Right hindlimb (tissue), 1 donor: ENCODE measurements at regions not wholly inside any gene's neighbourhood (a gene's known extent, or its start where the extent isn't known, plus 50 kb on each side); places are given as distances from the start of the nearest gene placed in this dataset.

Experiments
- DNase-seq: peaks from one replicate; pipeline ENCODE4 v3.0.0-alpha.2; 2018

DNA sequence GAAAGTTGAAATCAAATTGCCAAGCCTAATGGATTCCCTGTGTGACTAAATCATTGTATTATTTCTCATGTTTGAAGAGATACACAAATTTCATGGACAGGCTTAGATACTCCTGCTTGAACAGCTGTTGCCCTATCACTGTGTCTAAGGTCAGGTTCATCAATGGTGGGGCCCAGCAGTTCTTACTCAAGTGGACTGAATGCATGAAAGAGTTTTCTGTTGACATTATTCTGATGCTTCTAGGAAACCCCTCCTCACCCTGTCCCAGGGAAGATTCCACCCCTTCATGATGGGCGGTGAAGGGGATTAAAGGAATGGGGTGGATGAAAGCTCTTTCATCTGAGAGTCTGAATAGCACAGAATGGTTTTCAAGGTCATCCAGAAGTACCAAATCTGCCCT lies 148.8 kb downstream of the INO80D start:
- no peak for DNase-seq

DNA sequence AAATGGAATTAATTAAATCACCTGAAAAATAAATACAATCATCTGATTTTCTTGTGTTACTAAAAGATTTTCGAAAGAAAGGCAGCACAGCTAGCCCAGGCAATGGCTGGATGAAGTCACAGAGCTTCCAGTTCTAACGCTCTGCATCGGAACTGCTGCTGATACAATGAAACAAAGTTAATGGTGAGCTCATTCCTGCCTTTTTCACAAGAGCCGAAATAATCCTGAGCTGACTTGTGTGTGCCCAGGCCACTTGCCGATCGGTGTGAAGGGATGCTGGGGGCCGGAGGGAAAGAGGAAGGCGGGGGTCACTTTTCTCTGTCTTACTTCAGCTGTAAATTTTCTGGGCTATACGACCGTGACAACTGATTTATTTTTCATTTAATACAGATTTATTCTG lies 149.5 kb downstream of the INO80D start:
- no peak for DNase-seq

DNA sequence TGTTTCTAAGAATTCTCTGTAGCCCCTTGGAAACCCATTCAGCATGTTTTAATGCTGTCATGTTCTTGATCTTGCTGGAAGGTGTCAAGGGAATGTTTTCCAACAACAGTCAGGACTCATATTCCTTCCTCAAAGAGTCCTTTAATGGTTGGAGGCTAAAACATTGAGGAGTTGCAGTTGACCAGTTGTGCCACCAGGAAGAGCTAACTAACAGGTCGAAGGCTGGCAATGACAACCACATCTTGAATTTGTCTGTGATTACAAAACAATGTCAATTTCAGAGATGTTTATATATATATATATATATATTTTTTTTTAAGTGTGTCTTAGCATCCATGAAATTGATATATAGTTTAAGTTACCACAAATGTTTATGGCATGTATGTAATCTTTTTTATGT lies 151.5 kb downstream of the INO80D start:
- DNase-seq: no peak

DNA sequence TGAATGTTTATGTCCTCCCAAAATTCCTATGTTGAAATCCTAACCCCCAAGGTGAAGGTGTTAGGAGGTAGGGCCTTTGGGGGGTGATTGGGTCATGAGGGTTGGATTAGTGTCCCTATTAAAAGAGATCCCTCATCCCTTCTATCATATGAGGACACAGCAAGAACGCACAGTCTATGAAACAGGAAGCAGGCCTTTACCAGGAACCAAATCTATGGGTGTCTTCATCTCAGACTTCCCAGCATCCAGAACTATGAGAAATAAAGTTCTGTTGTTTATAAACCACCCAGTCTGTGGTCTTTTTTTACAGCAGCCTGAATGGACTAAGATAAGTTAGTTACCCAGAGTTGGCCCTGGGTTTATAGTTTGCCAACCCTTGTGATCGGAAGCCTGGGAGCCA lies 153.1 kb downstream of the INO80D start:
- DNase-seq: no peak

DNA sequence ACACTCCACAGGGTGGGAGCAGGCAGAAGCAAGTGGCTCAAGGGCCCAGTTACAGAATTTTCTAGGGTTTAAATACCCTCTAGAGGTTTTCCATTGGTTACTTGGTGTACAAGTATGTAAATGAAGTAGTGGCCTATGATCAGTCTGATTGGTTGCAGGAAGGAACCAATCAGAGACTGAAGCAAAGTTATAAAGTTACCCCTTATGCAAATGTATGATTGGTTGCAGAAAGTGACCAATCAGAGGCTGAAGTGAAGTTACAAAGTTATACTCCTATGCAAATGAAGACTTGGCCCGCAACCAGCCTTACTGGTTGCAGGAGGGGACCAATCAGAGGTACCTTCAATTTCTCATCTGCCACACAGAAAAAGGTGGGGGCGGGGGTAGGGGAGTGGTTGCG lies 154.6 kb downstream of the INO80D start:
- no peak for DNase-seq

DNA sequence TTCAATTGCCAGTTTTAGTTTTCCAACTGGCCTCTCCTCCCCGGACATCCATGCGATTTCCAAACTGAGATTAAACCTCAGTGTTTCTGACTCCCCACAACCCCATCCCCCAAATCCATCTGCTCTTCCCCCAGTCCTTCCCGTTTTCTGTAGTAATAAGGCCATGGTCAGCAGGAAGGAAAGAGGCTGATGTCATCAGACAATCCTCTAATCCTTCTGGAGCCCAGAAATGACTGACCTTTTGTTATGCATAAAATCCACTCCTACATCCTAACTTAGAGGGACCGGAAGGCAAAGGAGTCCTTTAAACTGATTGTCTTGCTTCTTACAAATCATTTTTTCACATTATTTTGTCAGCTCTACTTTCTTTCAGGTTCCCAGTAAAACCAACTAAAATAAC lies 155.8 kb downstream of the INO80D start:
- DNase-seq: no peak

DNA sequence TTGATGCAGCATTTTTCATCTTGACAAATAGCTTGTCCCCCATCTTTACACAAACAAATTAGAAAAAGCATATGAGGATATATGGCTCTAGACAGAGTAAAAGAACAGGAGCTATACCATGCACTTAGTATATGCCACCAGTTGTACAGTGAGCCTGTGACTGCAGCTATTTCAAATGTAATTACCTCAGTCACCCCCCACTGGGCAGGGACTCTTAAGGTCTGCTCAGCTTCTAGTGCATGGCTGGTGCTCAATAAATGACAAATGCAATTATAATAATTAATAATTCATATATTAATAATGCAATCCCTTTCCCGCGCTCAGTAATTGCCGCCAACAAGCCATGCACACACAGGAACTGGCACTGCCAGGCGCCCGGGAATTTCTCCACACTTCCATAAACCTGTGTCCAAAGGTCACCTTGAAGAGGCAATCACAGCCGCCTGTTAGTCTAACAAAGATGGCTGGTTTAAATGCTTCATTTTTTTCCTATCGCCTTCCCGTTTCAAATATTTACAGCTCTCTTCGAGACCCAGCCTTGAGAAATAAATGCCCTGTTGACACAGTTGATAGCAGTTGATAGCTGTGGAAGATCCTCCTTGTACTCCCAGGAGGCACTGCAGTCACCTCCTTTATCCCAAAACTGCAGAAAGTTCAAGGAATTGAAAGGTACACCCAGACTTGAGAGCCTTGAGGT lies 156.6 kb downstream of the INO80D start:
- no peak for DNase-seq

DNA sequence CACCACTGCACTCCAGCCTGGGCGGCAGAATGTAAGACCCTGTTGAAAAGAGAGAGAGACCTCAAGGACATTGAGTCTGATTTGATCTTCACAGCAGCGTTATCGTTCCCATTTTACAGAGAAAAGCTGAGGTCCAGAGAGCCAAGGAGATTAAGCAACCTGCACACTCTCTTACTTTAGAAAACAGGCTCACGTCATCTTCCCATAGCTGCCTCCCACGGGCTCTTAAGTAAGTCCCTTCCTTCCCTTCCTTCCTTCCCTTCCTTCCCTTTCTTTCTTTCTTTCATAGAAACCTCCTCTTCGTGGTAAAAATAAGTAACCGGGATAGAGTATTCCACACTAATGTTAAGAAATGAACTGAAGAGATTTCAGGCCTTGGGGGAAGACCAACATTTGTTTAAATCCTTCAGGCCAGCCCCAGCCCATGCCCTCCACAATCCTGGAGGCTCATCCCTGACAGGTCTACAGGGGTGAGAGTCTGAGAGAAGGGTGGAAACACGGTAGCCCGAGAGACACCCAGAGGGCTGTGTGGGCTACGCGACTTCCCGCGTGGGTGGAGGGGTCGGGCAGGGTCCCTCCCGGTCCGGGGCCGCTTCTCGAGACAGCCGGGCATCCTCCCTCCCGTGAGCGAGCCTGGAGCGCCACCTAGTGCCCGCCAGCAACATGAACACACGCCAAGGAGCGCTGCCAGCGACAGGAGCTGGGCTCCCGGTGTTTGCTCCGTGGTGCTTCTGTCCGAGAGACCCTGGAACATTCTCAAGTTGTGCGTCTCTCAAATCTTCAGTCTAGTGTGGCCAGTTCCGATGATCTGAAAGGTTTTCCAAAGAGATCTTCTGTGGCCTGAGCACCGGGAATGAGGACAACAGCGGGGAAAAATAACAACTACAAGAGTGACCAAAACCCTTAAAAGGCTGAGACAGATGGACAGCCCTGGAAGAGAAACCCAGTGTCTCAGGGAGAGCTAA lies 160.3 kb downstream of the INO80D start:
- peak; percentile 88 for DNase-seq

DNA sequence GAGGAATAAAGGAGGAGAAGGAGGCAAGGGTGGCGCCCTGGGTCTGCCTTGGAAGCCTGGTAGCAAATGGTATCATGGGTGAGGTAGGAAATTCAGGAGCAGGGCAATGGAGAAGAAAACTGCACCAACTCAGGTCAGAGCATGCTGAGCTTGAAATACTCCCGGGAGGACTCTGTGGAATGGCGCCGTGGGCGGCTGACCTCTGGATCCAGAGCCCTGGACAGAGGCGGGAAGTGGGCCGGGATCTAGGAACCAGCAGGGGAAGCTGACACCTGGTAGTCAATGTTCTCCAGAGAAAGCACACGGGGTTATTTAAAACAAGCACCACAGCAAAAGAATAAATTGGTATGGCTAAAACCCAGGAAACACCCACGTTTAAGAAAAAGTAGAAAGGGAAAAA lies 161.3 kb downstream of the INO80D start:
- no peak for DNase-seq

DNA sequence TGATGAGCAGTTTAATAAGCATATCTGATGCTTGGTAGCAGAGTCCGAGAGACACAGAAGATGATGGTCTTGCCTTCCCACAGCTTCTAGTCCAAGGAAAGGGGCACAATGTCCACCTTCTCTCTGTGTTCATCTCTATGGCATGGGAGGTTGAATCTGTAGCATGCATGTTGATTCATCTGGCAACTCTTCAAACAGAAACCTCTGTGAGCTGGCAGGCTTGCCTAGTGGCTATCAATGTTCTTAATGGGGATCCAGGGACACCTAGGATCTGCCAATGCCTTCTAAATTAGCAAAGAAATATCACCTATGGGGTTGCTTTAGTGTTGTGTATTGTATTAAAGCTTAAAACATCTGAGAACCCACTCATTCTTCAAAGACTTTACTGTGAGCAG lies 170.8 kb downstream of the INO80D start:
- no peak for DNase-seq

DNA sequence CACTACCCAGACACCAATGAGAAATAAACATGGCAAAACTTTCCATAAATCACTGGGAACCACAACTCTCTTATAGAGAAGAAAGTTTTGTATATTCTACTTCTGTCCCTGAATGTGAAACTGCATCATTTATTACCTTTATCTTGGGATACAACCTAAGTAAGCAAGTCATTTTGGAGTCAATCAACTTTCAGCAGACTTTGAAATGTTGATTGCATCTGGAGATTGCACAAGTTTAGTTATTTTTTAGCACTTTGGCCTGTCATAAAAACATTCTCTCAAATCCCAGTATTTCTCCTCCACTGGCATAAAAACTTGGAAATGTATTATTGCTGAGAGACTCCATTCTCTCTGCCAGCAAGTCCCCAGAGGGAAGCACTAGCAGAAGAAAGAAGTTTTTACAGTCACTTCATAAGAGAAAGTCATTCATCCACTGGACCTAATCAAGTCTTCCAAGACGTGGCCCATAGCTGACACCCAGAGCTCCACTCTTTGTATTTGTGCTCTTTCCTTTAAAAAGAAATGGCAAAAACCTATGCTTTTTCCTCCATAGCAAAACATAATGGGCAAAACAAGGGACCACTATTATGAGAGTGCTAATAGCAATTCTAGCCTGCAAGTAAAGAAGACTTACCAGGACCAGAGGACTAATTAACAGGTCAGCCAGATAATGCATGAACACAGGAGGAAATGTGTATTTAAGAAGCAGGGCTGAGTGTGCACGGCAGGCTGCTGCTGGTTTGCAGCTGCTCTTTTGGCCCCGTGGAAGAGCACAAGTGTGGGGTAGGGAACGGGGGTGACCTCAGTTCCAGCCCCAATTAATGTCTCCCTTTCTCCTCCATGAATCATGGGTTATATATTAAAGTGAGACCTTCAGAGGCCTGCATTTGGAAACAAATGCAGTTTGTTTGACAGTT lies 171.5 kb downstream of the INO80D start:
- no peak for DNase-seq

DNA sequence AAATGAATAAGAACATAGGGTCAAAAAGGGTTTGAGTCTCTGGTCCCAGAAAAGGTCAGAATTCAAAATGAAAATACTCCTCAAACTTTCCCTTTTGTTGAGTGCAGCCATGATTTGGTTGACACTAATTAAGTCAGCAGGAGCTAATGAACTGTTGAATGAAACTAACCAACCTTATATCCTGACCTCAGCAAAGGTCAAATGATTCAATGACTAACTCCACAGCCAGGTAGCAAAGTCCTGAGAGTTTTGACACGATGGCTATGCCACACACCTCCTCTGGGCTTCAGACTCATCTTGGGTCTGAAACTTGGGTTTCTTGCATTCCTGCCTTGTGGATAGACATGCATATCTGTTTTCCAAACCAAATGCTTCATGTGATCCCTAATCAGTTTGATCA lies 172.3 kb downstream of the INO80D start:
- no peak for DNase-seq

DNA sequence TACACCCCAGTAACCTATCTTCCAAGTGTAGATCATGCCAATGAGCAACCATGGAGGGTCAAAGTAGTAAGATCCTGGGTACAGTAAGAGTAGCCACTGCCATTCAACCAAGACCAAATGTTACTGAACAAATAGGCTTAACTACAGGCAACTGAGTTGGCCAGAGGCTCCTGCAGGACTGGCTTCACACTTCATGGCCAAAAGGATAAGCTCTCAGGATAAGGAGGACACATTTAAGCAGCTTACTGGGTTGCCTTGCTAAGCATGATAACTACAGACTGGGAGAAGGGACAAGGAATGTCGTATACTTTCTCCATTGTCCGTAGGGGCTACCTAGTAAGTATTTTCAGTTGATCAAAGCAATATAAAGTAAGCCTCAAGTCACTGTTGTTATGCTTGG lies 174.7 kb downstream of the INO80D start:
- DNase-seq: no peak

DNA sequence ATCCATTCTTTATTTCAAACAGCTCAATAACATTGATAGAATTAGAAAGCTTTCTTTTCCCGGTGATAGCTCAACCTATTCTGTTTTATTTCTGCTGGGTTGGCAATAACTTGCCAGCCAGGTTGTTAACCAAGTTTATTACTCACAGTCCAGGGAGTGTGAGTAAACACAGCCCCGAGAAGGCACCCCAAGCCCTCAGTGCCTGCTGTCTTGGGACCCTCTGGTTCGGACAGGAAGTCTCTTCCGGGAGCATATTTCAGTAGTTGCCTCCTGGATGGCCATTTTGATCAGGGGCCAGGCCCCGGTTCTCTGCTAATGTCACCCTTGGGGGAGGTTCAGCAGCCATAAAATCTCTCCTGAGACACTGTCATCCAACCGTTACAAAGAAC lies 176.8 kb downstream of the INO80D start:
- no peak for DNase-seq

DNA sequence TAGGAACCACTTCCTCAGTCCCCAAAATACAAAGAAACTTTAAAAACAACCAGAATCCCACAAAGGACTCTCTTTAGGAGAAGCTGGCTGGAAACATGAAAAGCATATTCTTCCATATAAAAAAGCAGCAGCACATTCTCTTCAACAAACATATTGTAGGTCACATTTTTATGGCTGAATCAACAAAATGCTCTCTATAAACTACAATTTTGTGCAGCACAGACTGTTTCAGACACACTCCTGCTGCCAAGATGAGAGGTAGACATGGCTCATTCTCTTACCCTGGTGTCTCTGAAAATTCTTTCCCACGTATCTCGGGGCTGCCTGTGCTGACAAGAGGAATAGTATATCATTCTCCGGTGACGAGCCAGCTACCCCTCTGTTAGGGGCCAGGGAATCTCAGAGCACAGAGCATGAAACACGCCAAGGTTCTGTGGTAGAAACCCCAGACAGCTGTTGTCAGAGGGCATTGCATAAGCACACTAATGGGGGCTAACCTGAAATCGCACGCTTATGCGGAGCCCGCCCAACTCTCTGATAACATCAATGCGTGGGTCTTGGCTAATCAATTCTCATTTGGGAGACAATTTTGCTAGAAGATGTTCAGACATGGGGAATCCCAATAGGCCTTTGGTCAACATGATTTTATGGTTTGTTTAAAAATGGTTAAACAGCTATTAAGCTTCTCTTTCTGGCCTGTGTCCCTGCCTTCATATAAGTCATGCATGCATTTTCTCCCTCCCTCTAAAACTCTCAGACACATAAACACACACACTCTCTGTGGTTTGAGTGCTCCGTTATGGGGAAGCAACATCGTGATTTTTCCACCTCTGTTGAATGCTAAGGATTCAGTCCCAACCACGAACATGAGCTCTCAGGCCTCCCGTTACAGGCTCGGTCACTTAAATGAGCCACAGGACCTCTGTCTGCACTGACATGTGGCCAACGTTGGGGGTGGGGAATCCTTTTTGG lies 177.5 kb downstream of the INO80D start:
- DNase-seq: peak; percentile 60

DNA sequence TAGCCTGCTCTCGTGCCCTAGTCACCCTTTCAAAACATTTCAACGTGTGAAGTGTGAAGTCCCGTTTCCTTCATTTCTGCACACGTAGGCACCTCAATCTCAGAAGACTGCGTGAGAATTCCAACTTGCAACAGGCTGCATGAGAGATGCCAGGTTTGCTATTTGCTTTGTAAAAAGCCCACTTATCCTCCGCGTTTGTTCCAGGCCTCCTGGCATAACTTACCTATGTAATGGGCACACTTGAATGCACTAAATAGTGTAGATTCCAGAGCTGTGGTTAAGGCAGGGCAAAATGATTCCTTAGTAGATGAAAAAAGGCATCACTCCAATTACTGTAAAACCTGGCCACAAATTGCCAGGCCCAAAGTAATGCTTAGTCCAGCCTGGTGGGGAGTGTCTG lies 179.6 kb downstream of the INO80D start:
- DNase-seq: no peak

DNA sequence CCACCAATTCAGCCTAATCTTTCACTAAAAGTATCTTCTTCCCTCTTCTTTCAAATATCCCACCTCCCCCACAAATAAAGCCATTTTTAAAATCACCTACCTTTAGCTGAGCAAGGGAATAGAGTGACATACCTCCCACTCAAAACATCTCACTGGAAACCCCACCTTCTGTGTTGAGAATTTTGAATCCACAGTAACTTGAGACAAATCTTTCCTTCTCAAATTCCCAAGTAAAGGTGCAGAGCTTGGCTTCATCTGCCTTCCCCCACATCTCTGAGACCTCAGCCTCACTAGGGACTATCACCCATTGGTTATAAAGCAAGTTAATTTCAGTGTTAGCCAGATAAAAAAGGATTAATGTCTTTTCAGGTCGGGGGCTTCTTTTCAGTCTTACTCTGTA lies 180.4 kb downstream of the INO80D start:
- DNase-seq: no peak

DNA sequence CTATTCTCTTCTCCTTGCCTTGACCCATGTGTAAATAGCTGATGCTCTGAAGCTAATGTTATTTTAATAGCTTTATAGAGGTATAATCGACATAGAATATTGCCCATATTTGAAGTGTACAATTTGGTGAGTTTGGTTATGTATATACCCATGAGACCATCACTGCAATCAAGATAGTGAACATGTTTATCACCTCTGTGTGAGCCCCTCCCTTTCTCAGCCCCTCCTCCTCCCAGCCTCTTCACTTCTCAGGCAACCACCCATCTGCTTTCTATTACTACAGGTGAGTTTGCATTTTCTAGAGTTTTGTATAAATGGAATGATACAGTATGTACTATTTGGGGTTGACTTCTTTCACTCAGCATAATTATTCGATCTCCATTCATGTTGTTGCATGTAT lies 181.1 kb downstream of the INO80D start:
- no peak for DNase-seq

DNA sequence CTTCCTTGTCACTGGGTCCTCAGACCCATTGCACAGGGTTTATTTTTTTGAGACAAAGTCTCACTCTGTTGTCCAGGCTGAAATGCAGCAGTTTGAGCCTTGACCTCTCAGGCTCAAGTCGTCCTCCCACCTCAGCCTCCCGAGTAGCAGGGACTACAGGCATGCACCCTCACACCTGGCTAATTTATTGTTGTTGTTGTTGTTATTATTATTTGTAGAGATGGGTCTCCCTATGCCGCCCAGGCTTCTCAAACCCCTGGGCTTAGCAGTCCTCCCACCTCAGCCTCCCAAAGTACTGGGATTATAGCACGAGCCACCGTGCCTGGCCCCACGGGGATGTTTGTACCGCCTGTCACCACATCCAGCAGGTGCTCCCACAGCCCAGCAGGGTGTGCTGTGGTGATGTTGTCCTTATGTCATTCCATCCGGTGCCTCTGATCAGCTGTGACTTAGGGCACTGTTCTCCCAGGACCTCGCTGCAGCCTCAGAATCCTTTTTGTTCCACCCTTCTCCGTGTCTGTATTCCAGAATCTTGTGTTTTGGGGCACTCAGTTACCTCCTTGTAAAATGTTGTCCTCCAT lies 182.3 kb downstream of the INO80D start:
- no peak for DNase-seq

DNA sequence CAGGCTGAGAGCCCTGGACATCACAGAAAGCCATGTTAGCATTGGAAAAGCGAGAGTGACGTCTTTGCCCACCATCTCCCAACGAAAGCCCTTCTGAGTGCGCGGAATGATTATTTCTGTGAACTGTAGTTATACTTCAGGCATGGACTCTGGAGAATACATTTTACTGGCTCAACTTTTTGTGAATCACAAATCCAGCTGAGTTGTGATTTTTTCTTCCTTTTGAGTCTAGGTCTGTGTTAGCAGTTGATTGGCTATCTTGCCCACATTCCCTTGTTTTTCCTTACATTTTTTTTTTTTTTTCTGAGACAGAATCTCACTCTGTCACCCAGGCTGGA lies 183.1 kb downstream of the INO80D start:
- DNase-seq: no peak

DNA sequence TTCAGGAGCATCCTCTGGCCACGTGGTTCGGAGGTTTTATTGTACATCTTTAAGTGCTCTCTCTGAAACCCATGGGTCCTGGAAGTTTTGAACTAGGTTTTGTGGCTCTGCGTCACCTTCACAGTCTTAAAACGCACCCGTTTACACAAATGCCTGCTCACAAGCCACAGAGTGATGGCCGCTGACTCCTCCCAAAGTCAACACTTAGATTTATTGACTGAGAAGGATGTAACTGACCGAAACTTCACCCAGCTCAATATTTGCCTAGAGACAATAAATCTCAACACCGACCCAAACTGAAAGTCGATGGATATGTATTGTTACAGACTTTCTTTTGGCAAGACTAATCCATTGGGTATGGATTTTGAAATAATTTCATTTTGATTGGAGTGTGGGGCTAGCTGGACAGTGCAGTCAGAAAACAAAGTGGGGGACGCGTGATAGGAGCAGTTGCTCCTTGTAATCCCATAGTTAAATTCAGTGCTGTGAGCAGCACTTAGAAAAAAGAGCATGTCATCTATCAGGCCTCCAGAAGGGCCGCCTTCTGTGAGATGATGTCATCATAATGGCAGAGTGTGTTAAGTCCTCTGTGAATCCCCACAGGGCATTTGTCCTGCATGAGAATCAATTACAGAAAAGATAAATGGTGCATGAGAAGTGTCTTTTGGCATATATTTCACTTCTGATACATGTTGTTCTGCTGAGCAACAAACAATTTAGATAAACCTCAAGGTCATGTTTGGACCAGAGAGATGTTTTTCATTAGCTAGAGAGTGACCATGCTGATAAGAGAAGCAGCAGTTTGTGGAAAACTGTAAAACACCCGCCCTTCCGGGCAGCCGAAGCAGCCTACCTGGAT lies 183.7 kb downstream of the INO80D start:
- DNase-seq: peak; percentile 35
